Heart left ventricle (tissue), 16 donors: ENCODE measurements at regions not wholly inside any gene's neighbourhood (a gene's known extent, or its start where the extent isn't known, plus 50 kb on each side); places are given as distances from the start of the nearest gene placed in this dataset.

ENCODE experiments used
- ATAC-seq, 4 donors: fragments of 200-7000 bp; cut with Tn5 transposase; one replicate each; pipeline ENCODE4 v1.9.1; 2020 to 2022; ENCODE audit warnings: moderate library complexity in 4 of 4, mild to moderate bottlenecking in 3 of 4, moderate number of reproducible peaks in 1 of 4
- DNase-seq, 5 donors: peaks; one replicate each; pipeline ENCODE4 v3.0.0-alpha.2; 2020
- H3K27ac ChIP-seq, 12 donors: fragments of 200-600 bp; sonication (generic) in 4 of 12; one replicate each; pipeline versions ENCODE4 v1.5.0 to v1.8.0; 2016 to 2022; ENCODE audit warnings: mild to moderate bottlenecking in 2 of 12
- H3K27me3 ChIP-seq, 9 donors: fragments of 200-600 bp; sonication (generic) in 2 of 9; one replicate each; pipeline versions ENCODE4 v1.5.1 to v1.8.0; 2016 to 2022; ENCODE audit warnings: mild to moderate bottlenecking in 3 of 9
- H3K36me3 ChIP-seq, 9 donors: fragments of 200-600 bp; sonication (generic) in 2 of 9; one replicate each; pipeline versions ENCODE4 v1.5.0 to v1.8.0; 2018 to 2022; ENCODE audit warnings: mild to moderate bottlenecking in 2 of 9
- H3K4me1 ChIP-seq, 12 donors: fragments of 200-600 bp; sonication (generic) in 4 of 12; one replicate each; pipeline versions ENCODE4 v1.5.0 to v1.8.0; 2016 to 2022; ENCODE audit warnings: mild to moderate bottlenecking in 3 of 12
- H3K4me3 ChIP-seq, 12 donors: fragments of 200-600 bp; sonication (generic) in 4 of 12; one replicate each; pipeline versions ENCODE4 v1.5.0 to v1.8.0; 2017 to 2022; ENCODE audit warnings: mild to moderate bottlenecking in 9 of 12, moderate library complexity in 4 of 12
- H3K9me3 ChIP-seq, 12 donors: fragments of 200-600 bp; sonication (generic) in 4 of 12; one replicate each; pipeline versions ENCODE4 v1.5.0 to v1.8.0; 2016 to 2022; ENCODE audit warnings: mild to moderate bottlenecking in 1 of 12
- CTCF ChIP-seq, 12 donors: fragments of 200-600 bp; sonication (generic) in 4 of 12; IDR thresholded peaks; one replicate each; pipeline versions ENCODE4 v1.5.0 to v1.8.0; 2018 to 2022; ENCODE audit warnings: antibody characterized with exemption in 12 of 12, mild to moderate bottlenecking in 5 of 12
- POLR2A ChIP-seq, 2 donors: fragments of 450-650 bp; IDR thresholded peaks; one replicate each; pipeline ENCODE4 v1.6.1; 2017; ENCODE audit warnings: antibody characterized with exemption in 2 of 2, mild to moderate bottlenecking in 2 of 2, moderate library complexity in 2 of 2
- WGBS, 4 donors: extraction: QIAGEN DNeasy Blood & Tissue Kit in 2 of 4; methylation state at CpG; one replicate each; pipeline versions ENCODE4 v1.1.5 to v1.1.7; 2013 to 2018; 5-methylcytosine and 5-hydroxymethylcytosine counted together
- intact Hi-C, 10 donors: fragments of 100-400 bp; cut with DNase I; formaldehyde crosslinking; loops; one replicate each; pipeline versions ENCODE4 v1.11.1 to v1.14.2; 2022
- donor health status: ischemic (EF 13 %, LVEDD 7.1; RV severe dilation, severe dysfunction).
- donor health status: healthy with polysubstance abuse.
- donor health status: DM: no; HTN: yes; CAD: no.
- donor health status: DM: no; HTN: no; CAD: no.
- donor health status: ischemic (EF 25% LVEDD 6.9; RV normal size, moderate dysfunction).
- donor health status: ischemic (EF 25% LVEDD 5.7; RV mildly dilated, moderate dysfunction).
- donor health status: healthy.
- donor health status: DM: yes; HTN: yes; CAD: no.
- donor health status: ischemic (EF 35%, LVEDD 5.7; RV mildly dilated, moderate dysfunction).
- donor health status: nonischemic (EF 11% LVEDD 7.7; RV severe dilation, severe dysfunction).
- donor health status: DM: yes; HTN: yes; CAD: no.
- donor health status: PGD.
- donor health status: ischemic (EF 29% LVEDD 5.4; RV normal size, mild dysfunction).
- donor health status: nonischemic (EF 23%, LVEDD 6.1; RV moderate dilation, normal function).

GRCh38 chr2:220168891-220169546, 541.6 kb downstream of the SLC4A3 start:
- no peak for TF ChIP-seq CTCF (IDR thresholded peaks at IDR 0.05)
- no peak for TF ChIP-seq POLR2A (IDR thresholded peaks at IDR 0.05)
- 86 to 90% (median 89%) methylated on average over 4 of the region's 4 CpGs for WGBS, 4 donors
- H3K4me1 ChIP-seq: no peaks in the 10 kb centered on the region
- no peak for DNase-seq
- no peaks in the 10 kb centered on the region for H3K27me3 ChIP-seq
- no peak overlapping the region for H3K4me3 ChIP-seq
- no peaks in the 10 kb centered on the region for H3K9me3 ChIP-seq
- H3K27ac ChIP-seq: no peak overlapping the region
- no peaks in the 10 kb centered on the region for H3K36me3 ChIP-seq
- intact Hi-C loops: no loop called here
- ATAC-seq: no peak

GRCh38 chr2:220174826-220175225, 547.4 kb downstream of the SLC4A3 start:
- Histone ChIP-seq H3K4me1 (no peaks in the 10 kb centered on the region), H3K36me3 (no peaks in the 10 kb centered on the region), H3K27me3 (no peaks in the 10 kb centered on the region), H3K27ac (no peak overlapping the region), H3K9me3 (no peaks in the 10 kb centered on the region), H3K4me3 (no peak overlapping the region)
- 79 to 86% (median 81%) methylated on average over 2 of the region's 2 CpGs for WGBS, 4 donors
- no peak for DNase-seq
- no peak for TF ChIP-seq POLR2A (IDR thresholded peaks at IDR 0.05)
- TF ChIP-seq CTCF (IDR thresholded peaks at IDR 0.05): no peak
- no peak for ATAC-seq
- intact Hi-C loops: no loop called here

GRCh38 chr2:220175967-220176366, 548.5 kb downstream of the SLC4A3 start:
- no peaks in the 10 kb centered on the region for H3K27me3 ChIP-seq
- no peak overlapping the region for H3K27ac ChIP-seq
- TF ChIP-seq CTCF (IDR thresholded peaks at IDR 0.05) (no peak), POLR2A (IDR thresholded peaks at IDR 0.05) (no peak)
- H3K4me1 ChIP-seq: no peaks in the 10 kb centered on the region
- DNase-seq: no peak
- H3K4me3 ChIP-seq: no peak overlapping the region
- 85 to 91% (median 90%) methylated on average over 2 of the region's 2 CpGs for WGBS, 4 donors
- H3K36me3 ChIP-seq: no peaks in the 10 kb centered on the region
- H3K9me3 ChIP-seq: no peaks in the 10 kb centered on the region
- intact Hi-C loops: no loop called here
- no peak for ATAC-seq

- Histone ChIP-seq H3K9me3 (no peaks in the 10 kb centered on the region), H3K27ac (no peak overlapping the region), H3K4me3 (no peak overlapping the region), H3K36me3 (no peaks in the 10 kb centered on the region), H3K4me1 (no peaks in the 10 kb centered on the region), H3K27me3 (no peaks in the 10 kb centered on the region)
- DNase-seq: no peak
- intact Hi-C loops: no loop called here
- no peak for ATAC-seq
- TF ChIP-seq CTCF (IDR thresholded peaks at IDR 0.05) (no peak), POLR2A (IDR thresholded peaks at IDR 0.05) (no peak)
- 79 to 85% (median 85%) methylated on average over 6 of the region's 6 CpGs for WGBS, 4 donors
These were observed 551.7 kb downstream of the SLC4A3 start for GRCh38 chr2:220178991-220179695.
